HG03103 (cell line): ENCODE measurements at regions not wholly inside any gene's neighbourhood (a gene's known extent, or its start where the extent isn't known, plus 50 kb on each side); places are given as distances from the start of the nearest gene placed in this dataset.

ENCODE experiments used
- ATAC-seq: cut with Tn5 transposase; IDR thresholded peaks from one replicate; pipeline ENCODE4 v1.9.1; 2021; ENCODE audit warnings: low read depth; ENCODE audit not compliant: unreplicated experiment

DNA sequence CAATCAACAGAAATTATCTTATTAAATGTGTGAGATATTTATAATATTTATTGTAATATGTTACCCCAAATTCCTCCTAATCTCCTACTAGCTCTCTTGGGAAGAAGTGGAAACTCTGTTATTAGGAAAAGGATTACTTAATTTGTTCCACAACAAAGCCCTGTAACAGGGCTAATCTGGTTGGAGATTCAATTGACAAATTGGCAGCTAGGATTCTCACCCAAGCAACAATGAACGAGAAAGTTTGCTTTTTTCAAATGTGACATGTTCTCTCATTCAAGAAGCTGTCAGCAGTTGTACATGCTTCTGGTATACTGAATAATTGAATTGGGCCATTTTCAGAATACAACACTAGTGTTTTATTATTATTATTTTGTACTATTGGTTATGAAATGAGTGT lies 367.9 kb upstream of the ADGRL4 start:
- no peak for ATAC-seq

DNA sequence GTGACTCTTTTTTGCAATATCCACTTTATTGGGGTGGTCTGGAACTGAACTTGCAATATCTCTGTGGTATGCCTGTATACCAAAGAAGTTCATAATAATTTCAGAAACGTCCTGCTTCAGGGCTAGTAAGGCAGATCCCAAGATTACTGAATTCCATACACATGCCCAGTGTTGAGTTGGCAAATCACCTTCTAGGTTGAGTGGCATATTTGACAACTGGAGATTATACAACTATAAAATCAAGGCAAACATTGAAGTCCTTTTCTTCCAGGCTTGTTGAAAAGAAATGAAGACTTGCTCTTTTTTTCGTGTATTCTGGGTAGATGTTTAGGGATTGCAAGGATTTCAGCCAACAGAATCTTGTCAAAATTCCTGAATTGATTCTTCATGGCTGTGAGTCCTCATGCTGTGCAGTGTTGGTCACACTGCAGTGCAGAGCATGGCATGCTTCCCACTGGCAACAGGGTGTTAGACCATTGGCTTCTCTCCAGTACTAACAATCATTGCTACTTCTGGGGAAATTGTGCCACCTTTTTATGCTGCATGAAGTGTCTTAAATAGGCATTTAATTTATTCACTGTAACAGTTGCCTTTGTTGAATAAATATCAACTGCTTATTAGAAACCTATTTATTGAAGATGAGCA lies 367.1 kb upstream of the ADGRL4 start:
- ATAC-seq = no peak

DNA sequence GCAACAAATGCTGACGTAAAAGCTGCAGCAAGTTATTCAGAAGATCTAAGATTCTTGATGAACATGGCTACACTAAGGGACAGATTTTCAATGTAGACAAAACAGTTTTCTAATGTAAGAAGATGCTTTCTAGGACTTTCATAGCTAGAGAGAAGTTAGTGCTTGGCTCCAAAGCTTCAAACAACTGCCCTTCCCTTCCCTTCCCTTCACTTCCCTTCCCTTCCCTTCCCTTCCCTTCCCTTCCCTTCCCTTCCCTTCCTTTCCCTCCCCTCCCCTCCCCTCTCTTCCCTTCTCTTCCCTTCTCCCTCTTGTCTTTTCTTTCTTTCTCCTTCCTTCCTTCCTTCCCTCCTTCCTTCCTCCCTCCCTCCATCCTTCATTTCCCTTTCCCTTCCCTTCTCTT lies 365.3 kb upstream of the ADGRL4 start:
- no peak for ATAC-seq

DNA sequence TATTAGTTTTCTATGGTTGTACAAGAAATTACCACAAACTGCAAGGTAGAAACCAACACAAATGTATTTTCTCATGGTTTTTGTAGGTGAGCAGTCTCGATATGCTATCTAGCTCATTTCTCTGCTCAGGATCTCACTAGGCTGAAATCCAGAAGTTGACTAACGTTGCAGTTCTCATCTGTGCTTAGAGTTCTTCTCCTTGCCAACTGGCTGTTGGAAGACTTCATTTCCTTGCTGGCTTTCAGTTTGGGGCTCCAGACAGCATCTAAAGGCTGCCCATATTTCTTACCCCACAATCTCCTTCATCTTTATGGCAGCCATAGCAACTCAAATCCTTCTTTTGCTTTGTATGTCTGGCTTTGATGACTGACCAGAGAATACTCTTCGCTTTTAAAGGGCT lies 362.6 kb upstream of the ADGRL4 start:
- no peak for ATAC-seq

DNA sequence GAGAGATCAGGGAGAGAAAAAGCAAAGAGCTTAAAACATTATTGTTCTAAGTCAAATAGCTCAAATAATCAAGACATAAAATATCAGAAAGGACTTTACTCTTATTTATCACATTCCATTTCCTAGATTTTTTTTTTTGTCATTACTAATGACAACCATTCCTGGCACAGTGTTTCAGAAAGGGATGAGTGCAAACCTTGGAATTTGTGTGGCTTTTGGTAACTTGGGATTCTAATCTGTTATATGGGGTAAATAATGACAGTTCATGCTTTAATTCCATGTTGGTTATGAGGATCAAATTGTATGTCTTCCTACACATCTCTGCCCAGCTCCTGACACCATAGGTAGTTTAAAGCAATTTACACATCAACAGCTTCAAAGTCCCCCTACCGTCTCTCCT lies 358.4 kb upstream of the ADGRL4 start:
- no peak for ATAC-seq

DNA sequence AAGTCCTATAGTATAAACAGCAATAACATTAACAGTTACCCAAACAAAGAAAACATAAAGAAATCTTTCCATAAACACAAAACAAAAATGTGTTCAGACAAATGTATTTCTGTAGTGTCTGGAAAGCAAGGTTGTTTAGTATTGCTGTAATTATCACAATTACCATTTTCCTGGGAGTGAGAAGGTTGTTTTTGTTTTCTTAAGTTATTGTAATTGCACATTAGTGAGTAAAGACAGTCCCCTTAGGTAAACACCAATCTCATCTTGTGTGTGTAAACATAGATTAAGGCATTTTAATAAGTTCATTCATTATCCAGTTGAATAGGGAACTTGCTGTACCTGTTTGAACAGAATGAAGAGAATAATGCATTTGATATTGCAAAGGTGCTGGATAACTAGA lies 356.9 kb upstream of the ADGRL4 start:
- ATAC-seq = no peak

DNA sequence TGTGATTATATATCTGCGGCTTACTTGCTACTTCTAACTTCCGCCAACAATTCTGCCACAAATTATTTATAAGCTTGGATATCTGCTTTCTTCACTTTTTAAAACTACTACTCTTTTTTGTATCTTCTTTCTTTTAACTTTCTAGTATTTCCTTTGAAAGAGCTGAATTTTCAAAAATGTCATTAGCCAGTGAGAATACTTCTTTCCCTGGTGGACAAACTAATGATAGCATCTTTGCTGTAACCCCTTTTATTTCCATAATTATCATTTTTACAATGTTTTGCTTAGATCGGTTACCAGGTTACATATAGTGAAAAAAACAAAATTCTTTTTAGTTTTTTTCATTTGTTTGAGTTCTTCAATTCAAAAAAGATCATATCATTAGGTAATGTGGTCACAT lies 355.9 kb upstream of the ADGRL4 start:
- no peak for ATAC-seq

DNA sequence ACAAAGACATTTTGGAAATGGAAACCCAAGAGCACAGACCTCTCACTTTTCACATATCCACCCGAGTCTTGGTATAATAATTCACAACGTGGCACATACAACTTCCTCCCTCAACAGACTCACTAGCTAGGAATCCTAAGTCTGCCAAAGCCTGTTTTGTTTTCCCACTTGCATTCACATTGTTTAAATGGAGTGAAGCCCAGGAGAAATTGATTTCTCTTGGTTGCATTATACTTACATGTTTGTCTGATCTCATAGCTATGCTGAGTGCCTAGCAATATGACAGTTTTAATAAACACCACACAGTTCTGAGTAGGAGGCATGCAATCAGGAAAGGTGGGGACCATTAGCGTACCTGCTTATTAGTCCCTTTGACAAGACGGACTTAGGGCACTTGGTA lies 348.6 kb upstream of the ADGRL4 start:
- ATAC-seq = no peak

DNA sequence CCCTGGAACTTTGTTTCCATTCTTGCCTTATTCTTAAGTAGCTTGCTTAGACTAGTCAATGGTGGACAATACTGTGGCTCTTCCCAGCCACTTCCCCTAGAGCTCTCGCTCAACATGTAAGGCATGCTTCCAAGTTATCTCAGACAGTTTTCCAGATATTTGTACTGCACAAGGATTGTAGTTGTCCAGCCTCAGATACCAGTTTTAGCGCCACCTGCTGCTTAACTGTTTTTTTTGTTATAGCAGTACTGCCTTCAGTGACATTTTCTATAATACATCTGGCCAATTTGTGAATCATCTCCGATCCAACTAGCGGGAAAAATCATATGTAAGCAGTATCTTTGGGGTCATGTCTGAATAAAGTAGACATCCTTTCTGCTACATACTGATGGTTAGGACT lies 346.7 kb upstream of the ADGRL4 start:
- ATAC-seq = no peak

DNA sequence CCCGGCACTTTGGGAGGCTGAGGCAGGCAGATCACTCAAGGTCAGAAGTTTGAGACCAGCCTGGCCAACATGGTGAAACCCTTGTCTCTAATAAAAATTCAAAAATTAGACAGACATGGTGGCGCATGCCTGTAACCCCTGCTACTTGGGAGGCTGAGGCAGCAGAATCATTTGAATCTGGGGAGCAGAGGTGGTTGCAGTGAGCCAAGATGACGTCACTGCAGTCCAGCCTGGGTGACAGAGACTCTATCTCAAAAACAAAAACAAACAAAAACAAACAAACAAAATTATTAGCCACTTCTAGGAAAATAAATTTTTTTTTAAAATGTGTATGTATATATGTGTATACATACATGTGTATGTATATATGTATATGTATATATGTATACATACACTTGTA lies 320.3 kb upstream of the ADGRL4 start:
- ATAC-seq = no peak

DNA sequence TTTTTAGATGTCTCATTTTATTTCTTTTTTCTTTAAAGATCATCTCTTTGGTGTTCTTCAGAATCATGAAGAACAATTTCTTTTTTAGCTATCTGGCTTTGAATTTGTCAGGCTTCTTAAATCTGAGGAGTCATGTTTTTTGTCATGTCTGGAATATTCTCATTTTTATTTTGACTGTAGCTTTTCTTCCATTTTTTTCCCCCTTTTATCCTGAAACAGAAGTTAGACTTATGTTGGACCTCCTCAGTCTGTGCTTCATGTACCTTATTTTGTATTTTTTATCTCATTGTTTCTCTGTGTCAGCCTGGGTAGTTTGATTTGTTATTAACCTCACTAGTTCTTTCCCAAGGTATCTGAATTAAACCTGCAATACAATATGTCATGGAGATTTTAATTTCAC lies 319.2 kb upstream of the ADGRL4 start:
- no peak for ATAC-seq

DNA sequence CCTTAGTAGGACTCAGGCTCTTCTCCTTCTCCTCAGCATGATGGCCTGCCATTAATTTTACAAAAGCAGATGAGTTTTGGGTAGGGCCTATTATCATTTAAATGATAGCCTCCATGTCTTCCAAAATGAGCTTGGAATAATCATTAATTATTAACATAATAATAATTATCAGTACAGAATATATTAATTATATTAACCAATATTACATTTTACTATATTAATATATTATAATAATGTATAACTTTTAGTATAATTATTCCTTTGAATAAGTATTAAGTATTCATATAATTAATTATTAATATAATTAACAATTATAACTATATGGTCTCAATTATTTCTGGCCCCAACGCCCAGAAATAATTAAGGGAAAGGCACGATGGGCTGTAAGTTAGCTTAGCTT lies 318.6 kb upstream of the ADGRL4 start:
- ATAC-seq = no peak

DNA sequence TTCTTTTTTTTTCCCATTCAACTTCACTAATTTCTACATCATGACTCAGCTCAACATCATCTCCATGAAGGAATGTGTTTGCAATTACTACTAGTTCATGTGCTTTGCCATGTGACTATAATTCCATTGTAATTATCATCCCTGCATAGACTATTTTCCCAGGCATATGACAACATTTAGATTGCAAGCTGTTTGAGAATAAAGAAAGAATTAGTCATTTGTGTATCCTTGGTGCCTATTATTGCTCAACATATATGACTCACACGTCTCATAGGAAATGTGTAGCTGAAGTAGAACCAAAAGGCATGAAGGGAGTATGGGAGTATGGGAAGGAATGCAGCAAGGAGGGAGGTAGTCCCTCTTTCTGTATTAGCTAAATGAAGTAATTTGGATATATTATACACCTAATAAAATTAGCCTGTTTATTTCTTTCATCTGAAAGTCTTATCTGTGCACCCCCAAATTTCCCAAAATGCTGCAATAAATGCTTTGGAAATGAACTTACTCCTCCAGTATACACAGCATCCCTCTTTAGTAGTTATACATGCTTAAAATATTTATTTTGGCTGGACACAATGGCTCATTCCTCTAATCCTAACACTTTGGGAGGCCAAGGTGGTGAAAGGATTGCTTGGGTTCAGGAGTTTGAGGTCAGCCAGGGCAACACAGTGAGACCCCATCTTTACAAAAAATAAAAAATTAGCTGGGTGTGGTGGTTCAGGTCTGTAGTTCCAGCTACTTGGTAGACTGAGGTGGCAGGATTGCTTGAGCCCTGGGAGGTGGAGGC lies 316.9 kb upstream of the ADGRL4 start:
- ATAC-seq = no peak

DNA sequence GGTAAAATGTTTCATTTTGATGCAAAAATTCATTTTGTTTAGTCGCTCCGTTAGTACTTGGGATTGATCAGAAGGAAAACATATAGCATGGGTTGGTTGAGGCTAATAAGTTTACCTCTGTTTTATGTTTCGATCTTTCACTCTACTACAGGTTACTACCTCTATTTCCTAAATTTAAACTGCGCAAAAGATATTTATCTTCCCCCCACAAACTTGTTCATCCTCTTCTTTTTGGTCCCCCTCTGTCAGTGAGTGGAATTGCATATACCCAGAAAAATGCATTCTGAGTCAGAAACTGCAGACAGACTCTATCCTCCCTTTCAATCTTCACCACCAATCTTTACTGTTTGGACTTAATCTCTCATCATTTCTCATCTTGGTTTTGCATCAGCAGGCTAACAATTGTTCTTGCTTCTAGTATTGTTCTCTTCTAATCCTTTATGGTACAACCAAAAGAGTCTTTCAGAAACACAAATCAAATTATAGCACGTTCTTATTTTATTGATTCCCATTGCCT lies 316.0 kb upstream of the ADGRL4 start:
- ATAC-seq = no peak

DNA sequence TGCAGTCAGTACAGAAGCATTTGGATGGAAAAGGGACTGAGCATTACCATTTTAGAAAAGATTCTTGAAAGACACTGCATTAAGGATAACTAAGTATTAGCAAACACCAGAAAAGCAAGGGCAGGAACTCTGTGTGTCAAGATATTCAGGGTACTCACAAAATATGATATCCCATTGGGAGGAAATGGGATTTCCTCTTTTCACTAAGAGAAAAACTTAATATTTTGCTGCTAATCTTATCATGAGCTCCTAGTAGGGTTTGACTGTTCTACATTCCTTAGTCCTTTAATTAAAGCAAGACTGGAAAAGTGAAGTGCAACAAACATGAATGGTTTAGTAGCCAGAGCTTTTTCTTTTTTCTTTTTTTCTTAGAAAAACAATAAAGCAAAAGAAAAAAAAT lies 305.9 kb upstream of the ADGRL4 start:
- no peak for ATAC-seq

DNA sequence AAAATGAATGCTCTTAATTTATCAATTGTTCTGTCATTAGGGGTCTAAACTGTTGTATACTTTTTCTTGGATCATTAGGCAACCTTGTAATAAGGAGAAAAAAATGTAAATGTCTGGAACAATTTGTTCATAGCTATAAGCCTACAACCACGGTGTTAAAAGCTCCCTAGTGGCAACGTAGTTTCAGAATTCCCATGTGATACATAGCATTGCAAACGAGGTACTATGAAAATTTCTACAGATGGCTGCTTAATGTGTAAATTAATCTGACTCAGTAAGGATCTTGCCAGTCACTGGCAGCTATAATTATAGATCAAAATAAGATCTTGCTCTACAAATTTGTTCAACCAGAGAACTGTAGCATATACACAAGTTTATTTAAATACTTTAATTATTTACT lies 304.1 kb upstream of the ADGRL4 start:
- no peak for ATAC-seq

DNA sequence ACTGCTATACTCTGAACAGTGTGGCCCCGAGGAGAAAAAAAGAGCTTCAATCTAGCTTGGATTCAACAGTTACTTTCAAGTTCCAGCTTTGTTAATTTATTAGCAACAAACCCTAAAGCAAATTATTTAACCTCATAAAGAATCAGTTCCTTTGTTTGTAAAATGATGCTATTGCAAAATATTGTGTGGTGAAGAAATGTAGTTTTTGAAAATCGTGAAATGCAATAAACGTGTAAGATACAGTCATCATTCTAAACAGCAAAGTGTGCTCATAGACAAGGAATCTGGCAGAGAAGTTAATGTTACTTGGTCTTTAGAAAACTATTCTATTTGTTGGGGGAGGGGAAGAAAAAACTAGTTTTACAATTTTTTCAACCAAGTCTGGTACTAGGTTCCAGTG lies 297.6 kb upstream of the ADGRL4 start:
- no peak for ATAC-seq

DNA sequence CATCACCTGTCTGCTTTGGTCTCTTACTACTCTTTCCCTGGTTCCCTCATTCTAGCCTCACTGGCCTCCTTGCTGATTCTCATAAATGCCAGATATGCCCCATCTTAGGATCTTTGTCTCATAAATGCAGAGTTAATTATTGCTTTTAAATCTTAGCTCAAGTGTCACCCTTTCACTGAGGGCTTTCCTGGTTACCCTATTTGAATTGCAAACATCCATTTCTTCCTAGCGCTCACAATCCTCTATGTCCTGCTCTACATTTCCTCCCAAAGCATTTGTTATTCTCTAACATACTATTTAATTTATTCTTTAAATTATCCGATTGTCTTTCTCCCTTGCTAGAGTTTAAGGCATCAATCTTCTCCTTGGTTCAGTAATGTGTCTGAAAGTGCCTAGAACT lies 296.5 kb upstream of the ADGRL4 start:
- no peak for ATAC-seq

DNA sequence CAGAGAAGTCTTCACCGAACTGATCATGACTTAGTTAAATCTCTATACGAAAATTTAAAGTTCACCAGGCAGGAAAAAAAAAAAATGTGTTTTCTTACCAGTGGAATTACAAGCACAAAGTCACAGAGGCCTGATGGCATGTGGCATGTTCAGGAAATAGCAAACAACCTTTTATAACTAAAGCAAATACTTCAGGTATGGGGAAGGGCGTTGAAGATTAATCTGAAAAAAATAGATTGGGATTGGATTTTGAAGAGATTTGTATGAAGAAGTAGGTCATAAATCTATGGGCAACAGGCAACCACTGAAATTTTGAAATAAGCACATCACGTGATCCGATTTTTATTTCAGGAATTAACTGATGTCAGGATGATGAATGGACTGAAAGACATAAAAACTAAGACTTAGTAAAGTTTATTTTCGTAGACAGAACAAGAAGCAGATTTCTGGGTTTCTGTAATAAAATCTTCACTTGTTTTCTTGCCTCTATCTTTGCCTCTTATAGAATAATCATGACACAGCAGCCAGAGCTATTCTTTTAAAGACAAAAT lies 295.9 kb upstream of the ADGRL4 start:
- ATAC-seq = no peak

DNA sequence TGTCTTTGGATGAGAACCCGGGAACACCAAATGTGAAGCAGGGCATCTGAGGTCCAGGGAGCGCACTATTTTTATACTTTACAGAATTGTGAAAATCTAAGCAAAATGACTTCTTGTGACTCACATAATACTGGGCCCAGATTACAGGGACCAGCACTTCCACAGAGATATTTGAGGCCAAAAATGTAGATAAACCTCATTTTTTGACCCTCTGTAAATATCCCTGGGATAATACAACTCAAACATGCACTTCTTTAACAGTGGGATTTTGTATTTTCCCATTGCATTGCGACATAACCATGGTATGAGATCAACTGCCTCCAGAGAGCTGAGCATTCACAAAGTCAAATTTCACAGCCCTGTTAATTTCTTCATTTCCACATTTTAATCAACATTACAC lies 289.4 kb upstream of the ADGRL4 start:
- no peak for ATAC-seq

DNA sequence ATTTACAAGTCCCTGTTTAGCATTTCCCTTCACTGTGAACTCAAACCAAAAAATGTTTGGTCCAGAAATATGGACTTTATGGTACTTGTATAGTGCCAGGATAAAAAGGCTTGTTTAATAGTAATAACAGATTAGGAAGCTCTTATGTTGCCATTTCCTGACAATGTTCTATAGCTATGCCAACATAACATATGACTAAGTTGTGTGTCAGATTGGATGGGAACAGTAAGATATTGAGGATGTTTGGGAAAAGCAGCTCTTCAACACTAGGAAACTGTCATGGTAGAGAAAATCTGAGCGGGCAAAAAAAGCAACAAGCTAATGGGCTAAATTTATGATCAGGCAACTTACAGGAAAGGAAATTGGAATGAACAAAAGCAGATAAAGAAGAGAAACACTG lies 287.1 kb upstream of the ADGRL4 start:
- ATAC-seq = no peak

DNA sequence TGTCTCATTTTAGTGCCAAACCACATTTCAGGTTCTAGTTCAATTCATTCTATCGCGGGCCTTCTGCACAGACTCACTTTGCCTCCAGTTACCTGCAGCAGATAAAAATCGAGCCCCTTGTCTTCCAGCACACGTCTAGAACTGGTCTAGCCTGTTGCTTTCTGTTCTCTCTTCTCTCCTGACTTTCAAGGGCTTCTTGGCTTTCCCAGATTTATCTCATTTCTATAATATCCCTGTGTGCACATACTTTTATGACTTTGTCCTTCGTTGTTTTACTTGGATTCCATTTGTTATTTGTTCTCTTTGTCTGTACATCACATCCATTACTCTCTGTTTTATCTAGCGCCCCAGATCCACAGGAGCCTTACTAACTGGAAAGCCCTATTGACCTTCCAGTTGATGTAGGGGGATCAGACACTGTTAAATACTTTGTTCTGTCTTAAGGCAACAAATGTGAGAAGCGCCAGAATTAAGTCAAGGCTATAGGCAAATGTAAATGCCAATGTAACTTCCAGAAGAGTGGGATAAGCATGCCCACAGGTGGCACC lies 284.5 kb upstream of the ADGRL4 start:
- no peak for ATAC-seq
